Coronary artery (tissue), 2 donors: ENCODE measurements at regions not wholly inside any gene's neighbourhood (a gene's known extent, or its start where the extent isn't known, plus 50 kb on each side); places are given as distances from the start of the nearest gene placed in this dataset.
A peak's percentile ranks its signal among the peaks of the same experiment; 100 is the strongest.

Source experiments
- DNase-seq: peaks from one replicate; pipeline ENCODE4 v3.0.0-alpha.2; 2017; ENCODE audit warnings: low spot score
- H3K27ac ChIP-seq, 2 donors: fragments of 200-600 bp; sonication (generic); one replicate each; pipeline ENCODE4 v1.5.1; 2016 to 2019
- H3K4me3 ChIP-seq: fragments of 200-600 bp; sonication (generic); 2 replicates; pipeline ENCODE4 v1.5.1; 2016; ENCODE audit warnings: mild to moderate bottlenecking, moderate library complexity
- TF ChIP-seq, protein P1 (sequence below): fragments of 200-600 bp; sonication (generic); IDR thresholded peaks from one replicate; pipeline ENCODE4 v1.5.1; 2019; ENCODE audit warnings: antibody characterized with exemption

DNA sequence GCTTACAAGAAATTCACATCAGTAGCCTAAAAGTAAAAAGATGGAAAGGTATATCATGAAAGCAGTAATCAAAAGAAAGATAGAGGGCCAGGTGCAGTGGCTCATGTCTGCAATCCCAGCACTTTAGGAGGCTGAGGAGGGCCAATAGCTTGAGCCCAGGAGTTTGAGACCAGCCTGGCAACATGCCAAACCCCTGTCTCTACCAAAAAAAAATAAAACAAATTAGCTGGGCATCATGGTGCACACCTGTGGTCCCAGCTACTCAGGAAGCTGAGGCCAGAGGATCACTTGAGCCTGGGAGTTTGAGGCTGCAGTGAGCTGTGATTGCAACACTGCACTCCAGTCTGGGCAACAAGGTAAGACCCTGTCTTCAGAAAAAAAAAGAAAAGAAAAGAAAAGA lies 55.5 kb downstream of the GSPT2 start:
- TF ChIP-seq, protein P1, sequence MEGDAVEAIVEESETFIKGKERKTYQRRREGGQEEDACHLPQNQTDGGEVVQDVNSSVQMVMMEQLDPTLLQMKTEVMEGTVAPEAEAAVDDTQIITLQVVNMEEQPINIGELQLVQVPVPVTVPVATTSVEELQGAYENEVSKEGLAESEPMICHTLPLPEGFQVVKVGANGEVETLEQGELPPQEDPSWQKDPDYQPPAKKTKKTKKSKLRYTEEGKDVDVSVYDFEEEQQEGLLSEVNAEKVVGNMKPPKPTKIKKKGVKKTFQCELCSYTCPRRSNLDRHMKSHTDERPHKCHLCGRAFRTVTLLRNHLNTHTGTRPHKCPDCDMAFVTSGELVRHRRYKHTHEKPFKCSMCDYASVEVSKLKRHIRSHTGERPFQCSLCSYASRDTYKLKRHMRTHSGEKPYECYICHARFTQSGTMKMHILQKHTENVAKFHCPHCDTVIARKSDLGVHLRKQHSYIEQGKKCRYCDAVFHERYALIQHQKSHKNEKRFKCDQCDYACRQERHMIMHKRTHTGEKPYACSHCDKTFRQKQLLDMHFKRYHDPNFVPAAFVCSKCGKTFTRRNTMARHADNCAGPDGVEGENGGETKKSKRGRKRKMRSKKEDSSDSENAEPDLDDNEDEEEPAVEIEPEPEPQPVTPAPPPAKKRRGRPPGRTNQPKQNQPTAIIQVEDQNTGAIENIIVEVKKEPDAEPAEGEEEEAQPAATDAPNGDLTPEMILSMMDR = no peak
- DNase-seq = no peak
- Histone ChIP-seq H3K4me3 (no peak overlapping the region), H3K27ac (no peak overlapping the region)

DNA sequence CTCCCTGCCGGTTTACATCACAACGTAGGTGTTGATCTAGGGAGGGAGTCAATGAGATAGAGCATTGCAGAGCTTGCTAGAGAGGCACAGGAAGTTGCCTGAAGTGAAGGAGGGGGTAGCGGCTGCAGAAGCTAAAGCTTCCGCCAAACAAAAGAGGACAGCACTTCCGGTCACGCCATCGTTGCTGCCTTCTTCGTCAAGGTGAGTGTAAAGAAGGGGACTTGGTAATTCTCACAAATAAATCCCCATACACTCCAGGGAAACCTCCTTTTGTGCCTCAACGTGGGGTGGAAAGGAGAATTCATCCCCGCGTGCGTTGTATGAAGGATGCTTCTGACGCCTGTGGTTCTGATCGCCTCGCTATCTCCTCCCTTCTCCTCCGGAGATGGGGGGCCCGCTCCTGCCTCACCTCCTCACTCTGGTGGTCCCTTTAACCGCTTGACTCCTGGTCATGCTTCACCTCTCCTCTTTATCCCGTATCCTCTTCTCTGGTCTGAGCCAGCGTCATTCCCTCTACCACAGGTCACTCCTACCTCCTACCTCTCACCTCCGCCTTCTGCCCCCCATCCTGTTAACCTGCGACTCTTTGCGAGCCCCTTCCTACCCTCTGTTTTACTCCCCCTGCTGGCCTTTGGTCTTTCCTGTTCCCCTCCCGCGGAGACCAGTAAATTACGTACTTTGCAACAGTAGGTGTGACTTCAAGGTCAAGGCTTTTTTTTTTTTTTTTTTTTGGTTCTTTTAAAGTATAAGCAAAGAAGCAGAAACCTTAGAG lies 59.9 kb downstream of the GSPT2 start:
- TF ChIP-seq, protein P1 = no peak
- DNase-seq = no peak
- Histone ChIP-seq H3K27ac (no peak overlapping the region), H3K4me3 (peak overlapping the region; percentile 75)

DNA sequence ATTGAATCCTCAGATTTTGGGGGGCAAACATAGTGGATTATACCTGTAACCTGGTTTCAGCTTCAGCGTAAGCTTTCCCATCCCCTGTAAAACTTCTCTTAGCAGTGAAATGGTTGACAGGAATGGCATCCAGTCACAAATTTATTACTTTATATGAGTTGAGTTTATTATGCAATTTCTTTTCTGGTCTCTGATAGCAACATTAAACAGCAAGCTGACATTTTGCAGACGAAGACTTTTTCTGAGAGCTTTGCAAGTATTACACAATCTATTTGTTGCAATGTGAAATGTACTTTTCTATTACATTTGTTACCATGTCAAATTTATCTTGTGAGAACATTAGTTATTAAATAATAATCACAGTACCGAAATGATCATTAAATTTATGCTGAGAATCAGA lies 60.6 kb downstream of the GSPT2 start:
- Histone ChIP-seq H3K27ac (no peak overlapping the region), H3K4me3 (no peak overlapping the region)
- no peak for DNase-seq
- TF ChIP-seq, protein P1 = no peak

DNA sequence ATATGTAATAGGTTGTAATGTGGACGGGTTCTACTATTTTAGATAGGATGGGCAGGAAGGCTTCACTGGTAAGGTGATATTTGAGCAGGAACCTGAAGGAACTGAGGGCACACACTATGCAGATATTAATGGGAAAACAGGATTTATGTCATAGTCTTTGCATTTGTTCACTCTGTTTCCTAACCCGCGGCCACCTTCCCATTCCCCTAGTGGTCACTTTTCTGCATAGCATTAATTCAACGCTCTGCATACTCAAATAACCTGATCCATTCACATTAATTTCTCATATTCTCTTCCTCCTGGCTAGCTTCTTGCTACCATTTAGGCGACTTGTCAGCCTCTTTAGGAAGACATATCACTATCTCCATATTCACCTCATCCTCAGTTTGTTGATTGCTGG lies 61.5 kb downstream of the GSPT2 start:
- no peak overlapping the region for H3K4me3 ChIP-seq
- DNase-seq = no peak
- no peak overlapping the region for H3K27ac ChIP-seq
- TF ChIP-seq, protein P1 = no peak

DNA sequence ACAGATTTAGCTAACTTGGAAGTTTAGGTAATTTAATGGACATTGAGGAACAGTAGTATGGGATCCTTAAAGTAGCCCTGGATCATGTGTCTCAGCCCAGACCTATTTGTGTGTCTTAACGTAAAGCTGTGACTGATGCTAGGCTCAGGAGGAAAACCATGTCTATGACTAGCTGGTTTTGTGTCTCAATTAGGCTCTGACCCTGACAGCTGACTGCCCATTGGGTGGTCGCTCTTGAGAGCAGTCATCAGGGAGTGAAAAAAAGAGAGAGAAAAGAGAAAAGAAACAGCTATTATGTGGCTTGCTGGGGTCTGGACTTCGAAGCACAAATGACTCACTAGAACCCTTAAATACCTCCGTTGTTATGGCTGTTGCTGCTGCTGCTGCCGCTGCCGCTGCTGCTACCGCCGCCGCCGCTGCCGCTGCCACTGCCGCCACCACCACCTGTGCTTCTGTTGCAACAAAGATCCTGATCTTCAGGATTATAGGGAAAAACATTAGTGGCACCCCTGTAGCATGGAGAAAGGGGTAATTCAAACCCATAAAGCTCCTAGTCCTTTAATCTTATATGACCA lies 70.7 kb downstream of the GSPT2 start:
- no peak overlapping the region for H3K27ac ChIP-seq
- TF ChIP-seq, protein P1 = no peak
- no peak overlapping the region for H3K4me3 ChIP-seq
- DNase-seq = no peak

DNA sequence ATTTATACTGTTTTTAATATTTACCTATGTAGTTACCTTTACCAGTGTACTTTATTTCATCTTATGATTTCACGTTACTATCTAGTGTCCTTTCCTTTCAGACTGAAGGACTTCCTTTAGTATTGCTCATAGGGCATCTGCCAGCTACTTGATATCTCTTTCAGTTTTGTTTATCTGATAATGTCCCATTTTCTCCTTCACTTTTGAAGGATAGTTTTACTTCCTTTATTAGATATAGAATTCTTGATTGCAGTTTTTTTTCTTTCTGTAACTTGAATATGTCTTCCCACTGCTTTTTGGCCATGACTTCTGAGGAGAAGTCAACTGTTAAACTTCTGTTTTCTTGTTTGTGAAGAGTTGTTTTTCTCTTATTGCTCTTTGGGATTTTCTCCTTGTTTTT lies 69.4 kb upstream of the MAGED1 start:
- H3K4me3 ChIP-seq = no peak overlapping the region
- H3K27ac ChIP-seq = no peak overlapping the region
- TF ChIP-seq, protein P1 = no peak
- no peak for DNase-seq

DNA sequence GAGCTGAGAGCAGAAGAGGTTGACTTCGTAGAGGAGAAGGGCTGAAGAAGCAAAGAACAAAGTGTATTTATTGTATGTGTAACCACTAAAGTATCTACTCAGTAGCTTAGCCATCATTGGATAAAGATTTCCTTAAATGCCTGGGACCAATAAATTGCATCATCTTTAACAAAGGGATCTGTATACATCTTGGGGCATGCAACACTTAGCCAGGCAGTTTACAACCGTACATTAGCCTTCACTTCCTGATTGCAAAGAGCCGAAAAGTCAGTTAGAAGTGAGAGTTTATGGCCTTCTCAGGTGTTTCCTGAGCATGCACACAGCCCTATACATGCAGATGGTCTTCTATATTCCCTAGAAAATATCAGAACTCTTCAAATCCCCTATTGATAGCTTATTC lies 68.0 kb upstream of the MAGED1 start:
- TF ChIP-seq, protein P1 = no peak
- Histone ChIP-seq H3K4me3 (no peak overlapping the region), H3K27ac (no peak overlapping the region)
- no peak for DNase-seq
